ENCODE measurements at regions not wholly inside any gene's neighbourhood (a gene's known extent, or its start where the extent isn't known, plus 50 kb on each side); places are given as distances from the start of the nearest gene placed in this dataset.

- ChIA-PET CTCF (no interaction called here), POLR2A (no interaction called here)
- intact Hi-C loops (cut with micrococcal nuclease) = no loop called here
- no peaks in the 10 kb centered on the region for H3K9me3 Mint-ChIP-seq
- H3K27me3 Mint-ChIP-seq = no peaks in the 10 kb centered on the region
- DNase-seq = no peak
- H3K27ac Mint-ChIP-seq = no peak overlapping the region
- ATAC-seq = no peak
- H3K4me1 Mint-ChIP-seq (ENCODE audit: low read depth) = peaks cover 10% of the 10 kb centered on the region
- no peak overlapping the region for H3K4me3 Mint-ChIP-seq
- no peak for TF ChIP-seq CTCF (IDR thresholded peaks at IDR 0.05)
- H3K36me3 Mint-ChIP-seq (ENCODE audit: low read depth) = no peaks in the 10 kb centered on the region
Observed at GRCh38 chrX:25066131-25066530, 50.4 kb upstream of the ARX start.
